Neuronal stem cell (in vitro differentiated cells): ENCODE measurements at regions not wholly inside any gene's neighbourhood (a gene's known extent, or its start where the extent isn't known, plus 50 kb on each side); places are given as distances from the start of the nearest gene placed in this dataset.

Experiments
- DNase-seq: peaks from one replicate; pipeline ENCODE4 v3.0.0-alpha.2; 2013; ENCODE audit warnings: low spot score
- H2AFZ ChIP-seq: one replicate; pipeline ENCODE4 v1.6.1; 2013; ENCODE audit warnings: mild to moderate bottlenecking, low read length, inconsistent platforms
- H2AK5ac ChIP-seq: 2 replicates; pipeline ENCODE4 v1.6.1; 2013; ENCODE audit warnings: low read depth, mild to moderate bottlenecking, inconsistent platforms, low read length, moderate library complexity, mixed read lengths
- H2BK120ac ChIP-seq: 2 replicates; pipeline ENCODE4 v1.6.1; 2013; ENCODE audit warnings: low read depth, mild to moderate bottlenecking, inconsistent platforms, low read length, moderate library complexity, mixed read lengths
- H2BK12ac ChIP-seq: one replicate; pipeline ENCODE4 v1.6.1; 2013; ENCODE audit warnings: low read length, inconsistent platforms
- H2BK15ac ChIP-seq: 2 replicates; pipeline ENCODE4 v1.6.1; 2013; ENCODE audit warnings: mild to moderate bottlenecking, low read length, inconsistent platforms, mixed read lengths
- H2BK5ac ChIP-seq: one replicate; pipeline ENCODE4 v1.6.1; 2013; ENCODE audit warnings: inconsistent platforms, mild to moderate bottlenecking, low read length, moderate library complexity
- H3K14ac ChIP-seq: one replicate; pipeline ENCODE4 v1.6.1; 2013; ENCODE audit warnings: low read length, inconsistent platforms
- H3K18ac ChIP-seq: 2 replicates; pipeline ENCODE4 v1.6.1; 2013; ENCODE audit warnings: low read length, inconsistent platforms
- H3K23ac ChIP-seq: 2 replicates; pipeline ENCODE4 v1.6.1; 2013; ENCODE audit warnings: low read depth, mild to moderate bottlenecking, mixed read lengths, low read length, inconsistent platforms; ENCODE audit not compliant: poor library complexity
- H3K27ac ChIP-seq: replicated peaks from 3 replicates; pipeline ENCODE4 v1.5.1; 2013; ENCODE audit warnings: low read length, inconsistent platforms
- H3K27me3 ChIP-seq, 3 experiments: 2 replicates each; pipeline ENCODE4 v1.6.1; 2013; ENCODE audit warnings: low read length in 3 of 3, mild to moderate bottlenecking in 2 of 3, inconsistent platforms in 1 of 3, low read depth in 1 of 3, mixed read lengths in 1 of 3, moderate library complexity in 1 of 3; ENCODE audit not compliant: control insufficient read depth in 3 of 3, insufficient read depth in 3 of 3
- H3K36me3 ChIP-seq, 2 donors: replicated peaks in 1 of 2; 2 replicates each; pipeline ENCODE4 v1.6.1; 2013; ENCODE audit warnings: low read length in 2 of 2; ENCODE audit not compliant: control insufficient read depth in 2 of 2, insufficient read depth in 2 of 2
- H3K4ac ChIP-seq: 2 replicates; pipeline ENCODE4 v1.6.1; 2013; ENCODE audit warnings: inconsistent platforms, mild to moderate bottlenecking, low read length, moderate library complexity
- H3K4me1 ChIP-seq, 2 donors: 1 replicate in 1 of 2; 2 replicates in 1 of 2; pipeline ENCODE4 v1.6.1; 2013; ENCODE audit warnings: low read length in 2 of 2, low read depth in 1 of 2; ENCODE audit not compliant: control insufficient read depth in 2 of 2, insufficient read depth in 1 of 2
- H3K4me2 ChIP-seq: one replicate; pipeline ENCODE4 v1.6.1; 2013; ENCODE audit warnings: mild to moderate bottlenecking, low read length, inconsistent platforms; ENCODE audit not compliant: insufficient read depth, poor library complexity, severe bottlenecking
- H3K4me3 ChIP-seq, 2 donors: 2 replicates each; pipeline ENCODE4 v1.5.1; 2013; ENCODE audit warnings: low read length in 2 of 2, mild to moderate bottlenecking in 2 of 2, inconsistent platforms in 1 of 2, moderate library complexity in 1 of 2
- H3K79me1 ChIP-seq: one replicate; pipeline ENCODE4 v1.6.1; 2013; ENCODE audit warnings: low read depth, mild to moderate bottlenecking, inconsistent platforms, low read length, moderate library complexity
- H3K9ac ChIP-seq: one replicate; pipeline ENCODE4 v1.6.1; 2013; ENCODE audit warnings: mild to moderate bottlenecking, low read depth, low read length, inconsistent platforms; ENCODE audit not compliant: poor library complexity
- H3K9me3 ChIP-seq, 2 donors: replicated peaks in 1 of 2; 2 replicates each; pipeline versions ENCODE3 to v1.6.1; 2013; ENCODE audit warnings: low read length in 2 of 2, mild to moderate bottlenecking in 2 of 2, inconsistent platforms in 1 of 2, low read depth in 1 of 2, mixed read lengths in 1 of 2, moderate library complexity in 1 of 2; ENCODE audit not compliant: control insufficient read depth in 2 of 2, insufficient read depth in 1 of 2
- H4K8ac ChIP-seq: one replicate; pipeline ENCODE4 v1.6.1; 2013; ENCODE audit warnings: low read depth, mild to moderate bottlenecking, inconsistent platforms, low read length, moderate library complexity
- H4K91ac ChIP-seq: one replicate; pipeline ENCODE4 v1.6.1; 2013; ENCODE audit warnings: low read length, low read depth, mild to moderate bottlenecking, inconsistent platforms; ENCODE audit not compliant: poor library complexity
- WGBS, 2 donors: extraction: QIAGEN DNeasy Blood & Tissue Kit; methylation state at CpG; one replicate each; pipeline ENCODE4 v1.1.7; 2013; ENCODE audit warnings: missing lambda C conversion rate in 2 of 2, mixed read lengths in 1 of 2; ENCODE audit not compliant: insufficient read length in 2 of 2, insufficient replicate concordance in 1 of 2; ENCODE audit errors: extremely low coverage in 2 of 2; 5-methylcytosine and 5-hydroxymethylcytosine counted together

DNA sequence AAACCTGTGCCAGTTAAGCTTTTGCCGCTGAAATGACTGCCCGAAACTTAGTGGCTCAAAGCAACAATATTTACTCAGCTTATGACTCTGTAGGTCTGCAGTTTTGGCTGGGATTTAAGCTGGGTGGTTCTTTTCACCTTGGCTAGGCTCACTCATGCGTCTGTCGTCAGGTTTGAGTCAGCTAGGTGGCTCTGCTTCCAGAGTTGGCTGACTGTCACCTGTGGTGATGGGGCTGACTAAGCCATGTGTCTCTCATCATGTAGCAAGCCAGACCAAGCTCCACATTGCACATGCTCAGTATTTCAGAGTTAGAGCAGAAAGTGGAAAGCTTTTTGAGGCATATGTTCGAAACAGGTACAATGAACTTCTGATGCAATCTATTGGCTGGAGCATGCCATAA, 354.8 kb downstream of the MEIS1 start:
- H3K27ac ChIP-seq, result no peak overlapping the region
- no peak overlapping the region for H2BK120ac ChIP-seq
- no peak overlapping the region for H3K18ac ChIP-seq
- peak overlapping the region in 1 of 2 donors; percentile 25 for H3K4me3 ChIP-seq
- no peak overlapping the region for H2BK5ac ChIP-seq
- no peaks in the 10 kb centered on the region for H3K36me3 ChIP-seq
- no peak overlapping the region for H2BK15ac ChIP-seq
- H3K4me1 ChIP-seq, result no peaks in the 10 kb centered on the region
- H3K23ac ChIP-seq, result no peak overlapping the region
- H3K79me1 ChIP-seq, result no peaks in the 10 kb centered on the region
- no peak overlapping the region for H3K9ac ChIP-seq
- no peak overlapping the region for H2BK12ac ChIP-seq
- H2AFZ ChIP-seq, result no peak overlapping the region
- no peak overlapping the region for H3K14ac ChIP-seq
- no peak overlapping the region for H3K4ac ChIP-seq
- H4K91ac ChIP-seq, result no peak overlapping the region
- DNase-seq, result no peak
- H3K4me2 ChIP-seq, result no peak overlapping the region
- H2AK5ac ChIP-seq, result no peak overlapping the region
- no peak overlapping the region for H4K8ac ChIP-seq
- no peaks in the 10 kb centered on the region for H3K27me3 ChIP-seq
- no peaks in the 10 kb centered on the region for H3K9me3 ChIP-seq
- WGBS, 2 donors, result no CpG with 5 or more reads among the region's 5 CpGs

DNA sequence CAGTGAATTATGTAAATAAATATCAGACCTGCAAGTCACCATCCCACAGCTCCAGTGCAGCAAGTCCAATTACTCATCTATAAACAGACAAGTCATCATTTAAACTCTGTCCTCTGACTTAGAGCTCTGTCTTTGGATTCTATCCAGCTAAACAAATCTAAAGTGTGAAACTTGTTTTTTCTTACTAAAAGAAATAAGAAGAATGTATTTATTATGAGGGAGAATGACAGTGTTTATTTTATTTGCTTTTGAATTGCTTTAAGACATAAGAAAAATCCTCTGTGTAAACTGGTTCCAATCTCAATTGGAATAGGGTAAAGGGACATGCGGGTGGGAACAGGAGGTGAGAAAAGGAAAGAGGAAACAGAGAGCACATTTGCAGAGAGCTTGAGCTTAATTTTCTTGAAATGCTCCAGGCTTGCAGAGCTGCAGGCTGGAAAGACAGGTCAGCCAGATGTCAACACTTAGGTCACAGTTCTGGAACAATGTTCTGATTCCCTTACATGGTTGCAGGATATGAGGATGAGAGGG, 355.8 kb downstream of the MEIS1 start:
- Histone ChIP-seq H2BK5ac (no peak overlapping the region), H2AK5ac (no peak overlapping the region), H3K4me2 (no peak overlapping the region), H4K8ac (no peak overlapping the region), H3K4me3 (no peak overlapping the region), H3K4me1 (no peaks in the 10 kb centered on the region), H3K18ac (no peak overlapping the region), H3K27ac (no peak overlapping the region), H3K4ac (no peak overlapping the region), H3K27me3 (no peaks in the 10 kb centered on the region), H3K23ac (no peak overlapping the region), H2AFZ (no peak overlapping the region), H3K79me1 (no peaks in the 10 kb centered on the region), H3K36me3 (no peaks in the 10 kb centered on the region), H3K14ac (no peak overlapping the region), H4K91ac (no peak overlapping the region), H3K9ac (no peak overlapping the region), H2BK12ac (no peak overlapping the region), H2BK120ac (no peak overlapping the region), H2BK15ac (no peak overlapping the region), H3K9me3 (no peaks in the 10 kb centered on the region)
- no CpG with 5 or more reads among the region's 1 CpG for WGBS, 2 donors
- no peak for DNase-seq

DNA sequence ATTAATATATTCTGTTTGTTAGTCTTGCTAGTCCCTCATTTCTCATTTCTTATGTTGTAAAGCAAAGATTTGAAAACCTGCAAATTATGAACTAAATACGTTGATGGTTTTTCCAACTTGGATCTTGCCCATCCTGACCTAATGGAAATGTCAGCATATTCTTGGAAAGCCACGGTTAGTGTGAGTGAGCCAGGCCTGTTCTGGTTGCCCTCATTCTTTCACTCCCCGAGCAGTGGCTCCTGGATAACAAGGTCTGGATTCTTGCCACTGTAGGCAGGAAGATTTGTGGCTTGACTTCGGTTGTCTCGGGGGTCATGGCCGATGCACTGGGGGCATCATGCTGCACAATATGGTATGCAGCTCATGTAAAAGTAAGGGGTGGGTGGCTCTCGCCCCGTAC, 359.1 kb downstream of the MEIS1 start:
- Histone ChIP-seq H3K4ac (no peak overlapping the region), H3K23ac (no peak overlapping the region)

DNA sequence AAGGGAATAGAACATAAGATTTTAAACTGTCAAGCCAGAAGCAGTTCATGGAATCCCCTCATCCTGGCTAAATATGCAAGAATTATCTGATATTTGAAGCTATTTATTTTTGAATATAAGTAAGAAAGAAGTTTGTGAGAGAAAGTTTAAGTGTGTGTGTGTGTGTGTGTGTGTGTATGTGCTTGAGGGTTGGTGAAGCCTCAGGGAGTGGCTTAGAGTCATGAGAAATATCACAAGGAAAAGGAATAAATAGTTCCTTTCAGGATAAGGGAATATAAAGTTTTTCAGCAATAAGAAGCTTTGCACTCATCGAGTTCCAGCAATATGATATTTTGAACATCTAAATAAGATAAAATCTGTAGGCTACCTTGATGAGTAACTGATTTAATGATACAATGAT, 359.6 kb downstream of the MEIS1 start:
- no peak overlapping the region for H2BK120ac ChIP-seq
- no peak overlapping the region for H3K18ac ChIP-seq
- H3K4me1 ChIP-seq, result no peaks in the 10 kb centered on the region
- H3K9ac ChIP-seq, result no peak overlapping the region
- H3K27ac ChIP-seq, result no peak overlapping the region
- no peaks in the 10 kb centered on the region for H3K9me3 ChIP-seq
- no peak overlapping the region for H3K4me3 ChIP-seq
- no peak overlapping the region for H3K14ac ChIP-seq
- no peak overlapping the region for H4K91ac ChIP-seq
- no CpG with 5 or more reads among the region's 1 CpG for WGBS, 2 donors
- no peak overlapping the region for H3K23ac ChIP-seq
- no peak overlapping the region for H3K4me2 ChIP-seq
- H4K8ac ChIP-seq, result no peak overlapping the region
- no peak overlapping the region for H3K4ac ChIP-seq
- no peak overlapping the region for H2AK5ac ChIP-seq
- H3K79me1 ChIP-seq, result no peaks in the 10 kb centered on the region
- no peak for DNase-seq
- H3K36me3 ChIP-seq, result no peaks in the 10 kb centered on the region
- no peak overlapping the region for H2BK12ac ChIP-seq
- no peaks in the 10 kb centered on the region for H3K27me3 ChIP-seq
- no peak overlapping the region for H2AFZ ChIP-seq
- H2BK15ac ChIP-seq, result no peak overlapping the region
- H2BK5ac ChIP-seq, result no peak overlapping the region

More for the DNA sequence above, 359.1 kb downstream of the MEIS1 start:
- Histone ChIP-seq H3K14ac (no peak overlapping the region), H3K27ac (no peak overlapping the region), H3K4me1 (no peaks in the 10 kb centered on the region), H3K4me3 (no peak overlapping the region), H2BK15ac (no peak overlapping the region), H2BK12ac (no peak overlapping the region), H2BK5ac (no peak overlapping the region), H3K9me3 (no peaks in the 10 kb centered on the region), H2AK5ac (no peak overlapping the region), H4K8ac (no peak overlapping the region), H3K4me2 (no peak overlapping the region), H4K91ac (no peak overlapping the region), H3K18ac (no peak overlapping the region), H2AFZ (no peak overlapping the region), H3K9ac (no peak overlapping the region), H3K36me3 (no peaks in the 10 kb centered on the region), H2BK120ac (no peak overlapping the region), H3K79me1 (no peaks in the 10 kb centered on the region), H3K27me3 (no peaks in the 10 kb centered on the region)
- no peak for DNase-seq
- no CpG with 5 or more reads among the region's 8 CpGs for WGBS, 2 donors
